Activated CD8-positive, alpha-beta memory T cell treated with anti-CD3 and anti-CD28 coated beads for 36 hours (primary cell): ENCODE measurements at regions not wholly inside any gene's neighbourhood (a gene's known extent, or its start where the extent isn't known, plus 50 kb on each side); places are given as distances from the start of the nearest gene placed in this dataset.

Experiments used
- CTCF ChIA-PET: fragments of 350-600 bp; sonication (Branson Sonifier 250); formaldehyde crosslinking; loops from one replicate; lab custom pipeline; 2021; ENCODE audit warnings: antibody characterized with exemption; lab: Charles Lee
- POLR2A ChIA-PET: fragments of 350-600 bp; sonication (Branson Sonifier 250); formaldehyde crosslinking; loops from one replicate; lab custom pipeline; 2021; ENCODE audit warnings: antibody characterized with exemption; lab: Charles Lee

- ChIA-PET POLR2A (interaction anchor here (1.3 to 7.0 kb wide), 6 partner anchors 12 to 123 kb away, joined by 3 to 56 read pairs (median 16); partner anchors contain the start of gene AKAP11), CTCF (interaction anchor here (0.9 to 1.5 kb wide), 3 partner anchors 10 to 44 kb away, joined by 3 to 4 read pairs (median 3); no protein-coding TSS in a partner anchor)
Measured at GRCh38 chr13:42394711-42395085, 122.7 kb downstream of the AKAP11 start.

DNA sequence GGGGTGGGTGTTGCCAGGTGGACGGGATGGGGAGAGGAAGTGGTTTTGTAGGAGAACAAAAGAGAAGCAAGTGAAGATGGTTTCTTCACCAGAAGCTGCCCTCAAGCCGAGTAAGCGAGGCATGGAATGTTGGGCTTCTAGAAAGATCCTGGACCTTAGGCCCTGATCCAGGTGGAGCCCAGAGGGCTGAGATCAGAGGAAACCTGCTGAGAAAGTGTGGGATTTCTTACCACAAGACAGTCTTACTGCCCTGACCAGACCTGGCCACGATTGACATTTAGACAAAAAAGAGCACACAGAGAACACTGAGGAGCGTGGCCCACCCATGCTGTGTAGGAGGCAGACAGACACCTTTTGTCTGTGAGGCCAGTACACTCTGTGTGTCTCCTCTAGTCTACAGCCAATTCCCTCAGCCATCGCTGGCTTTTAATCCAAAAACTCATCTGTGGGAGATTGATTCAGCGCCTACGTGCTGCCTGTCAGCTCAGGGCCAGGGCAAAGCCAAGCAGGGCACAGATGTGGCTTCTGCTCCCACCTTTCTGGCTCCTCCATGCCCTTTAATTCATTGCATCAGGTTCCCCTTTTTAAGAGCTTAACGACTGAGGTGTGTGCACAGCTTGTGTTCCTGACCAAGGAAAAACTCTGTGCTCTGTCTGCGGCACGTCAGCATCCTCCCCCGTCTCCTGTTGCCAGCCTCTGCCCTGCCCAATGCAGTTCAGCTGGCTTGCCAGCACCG is 123.3 kb downstream of the AKAP11 start:
- ChIA-PET CTCF (interaction anchor here (0.9 to 1.5 kb wide), 5 partner anchors 9 to 44 kb away, joined by 3 to 4 read pairs (median 3); no protein-coding TSS in a partner anchor), POLR2A (interaction anchor here (1.1 to 7.0 kb wide), 7 partner anchors 11 to 123 kb away, joined by 3 to 56 read pairs (median 15); partner anchors contain the start of gene AKAP11)

DNA sequence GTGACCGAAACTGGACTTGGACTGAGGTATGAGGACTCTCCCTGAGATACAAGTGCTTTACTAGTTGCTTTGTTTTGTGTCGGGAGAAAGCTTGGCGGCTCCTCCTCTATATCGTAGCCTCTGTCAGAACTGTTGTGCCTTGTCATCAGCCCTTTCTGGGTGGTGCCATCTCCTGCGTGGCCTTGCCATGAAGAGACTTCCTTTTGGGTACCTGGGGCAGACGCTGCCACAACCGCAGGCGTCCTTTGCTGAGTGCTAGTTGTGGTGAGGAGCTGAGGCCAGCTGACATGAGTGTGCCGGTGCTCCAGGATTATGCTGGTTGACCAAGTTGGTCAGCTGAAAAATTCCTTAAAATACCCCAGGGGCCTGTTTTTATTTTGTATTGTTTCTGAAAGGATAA is 124.5 kb downstream of the AKAP11 start:
- CTCF ChIA-PET = no interaction called here
- POLR2A ChIA-PET = interaction anchor here (1.0 to 7.0 kb wide), 9 partner anchors 10 to 595 kb away, joined by 3 to 56 read pairs (median 5); partner anchors contain the start of genes AKAP11 and EPSTI1

DNA sequence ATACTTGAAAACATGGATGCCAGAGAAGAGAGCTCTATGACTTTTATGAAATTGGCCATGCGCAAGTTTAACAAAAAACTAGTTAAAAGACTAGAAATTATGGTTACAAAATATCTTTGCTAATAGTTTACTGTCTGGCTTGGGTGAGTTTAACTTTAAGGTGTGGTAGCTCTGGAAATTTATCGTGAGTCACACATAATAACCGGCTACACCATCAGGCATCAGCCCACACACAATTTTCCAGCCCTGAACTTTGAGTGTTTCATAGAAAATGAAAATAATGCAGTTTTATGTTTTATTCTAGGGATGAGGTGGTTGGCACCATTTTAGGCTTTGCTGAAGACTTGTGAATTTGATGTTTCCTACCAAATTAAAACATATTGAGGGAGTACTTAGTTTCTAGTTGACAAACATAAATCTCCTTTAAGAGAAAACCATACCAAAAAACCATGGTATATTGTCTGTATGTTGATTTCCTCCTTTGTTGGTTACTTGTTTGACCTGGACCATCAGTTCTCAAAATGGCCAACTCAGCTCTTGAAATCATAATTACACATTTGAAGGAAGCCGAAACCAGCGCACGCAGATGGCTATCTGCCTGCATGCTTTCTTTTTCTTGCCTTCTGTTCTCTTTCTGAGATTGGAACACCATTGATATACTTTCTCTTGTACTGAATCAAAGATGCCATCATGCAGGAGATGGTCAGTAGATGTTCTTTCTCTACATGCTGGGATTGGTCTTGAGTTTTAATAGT is 125.1 kb downstream of the AKAP11 start:
- POLR2A ChIA-PET = interaction anchor here (1.0 to 7.0 kb wide), 9 partner anchors 9 to 595 kb away, joined by 3 to 56 read pairs (median 5); partner anchors contain the start of genes AKAP11 and EPSTI1
- CTCF ChIA-PET = no interaction called here

DNA sequence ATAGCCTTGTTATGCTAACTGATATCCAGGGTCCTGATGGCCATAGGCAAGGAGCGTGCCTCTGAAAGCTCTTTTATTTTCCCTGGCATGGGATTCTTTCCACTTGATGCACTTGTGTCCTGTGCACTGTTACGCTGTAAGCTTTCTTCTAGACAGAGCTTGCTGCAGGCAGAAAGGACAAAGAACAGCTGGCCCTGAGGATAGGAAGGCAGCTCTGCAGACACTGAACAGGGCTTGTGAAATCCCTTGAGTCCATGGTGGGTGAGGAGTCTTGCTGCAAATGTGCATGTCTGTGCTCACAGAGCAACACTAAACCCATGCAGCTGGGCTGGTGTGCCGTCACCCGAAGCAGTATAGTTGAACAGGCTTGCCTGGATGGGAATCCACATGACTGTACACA is 126.6 kb downstream of the AKAP11 start:
- ChIA-PET CTCF (no interaction called here), POLR2A (no interaction called here)

DNA sequence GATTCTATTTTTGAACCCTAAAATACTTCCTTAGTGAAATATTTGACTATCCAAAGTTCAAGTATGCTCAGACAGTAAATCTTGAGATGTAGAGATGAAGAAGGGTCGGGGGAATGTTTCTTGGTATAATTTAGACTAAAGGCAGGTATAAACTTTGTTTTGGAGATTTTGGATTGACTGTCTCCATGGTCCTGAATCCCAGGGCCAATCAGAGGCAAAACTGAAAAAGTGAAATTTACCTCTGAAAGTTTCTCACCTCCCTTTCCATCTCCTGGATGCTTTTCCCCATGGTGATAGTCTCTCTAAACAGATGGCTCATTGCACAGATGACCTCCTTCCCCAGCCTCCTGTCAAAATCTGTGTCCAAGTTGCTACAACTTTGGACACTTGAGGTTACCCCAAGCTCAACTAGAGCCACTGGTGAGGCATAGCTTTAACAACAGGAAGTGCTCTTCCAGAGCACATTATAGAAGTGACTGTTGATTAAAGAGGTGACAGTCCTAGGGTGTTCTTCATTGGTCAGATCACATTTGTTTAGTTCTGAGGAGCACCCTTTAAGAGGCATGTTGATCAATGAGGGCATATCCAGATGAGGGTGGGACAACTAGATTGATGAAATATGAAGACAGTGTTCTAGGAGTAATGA is 128.4 kb downstream of the AKAP11 start:
- POLR2A ChIA-PET = no interaction called here
- CTCF ChIA-PET = interaction anchor here (1.3 kb wide), 1 partner anchor 78 kb away, joined by 3 read pairs; no protein-coding TSS in a partner anchor

GRCh38 chr13:42401376-42401775 is 129.4 kb downstream of the AKAP11 start:
- ChIA-PET POLR2A (no interaction called here), CTCF (no interaction called here)

DNA sequence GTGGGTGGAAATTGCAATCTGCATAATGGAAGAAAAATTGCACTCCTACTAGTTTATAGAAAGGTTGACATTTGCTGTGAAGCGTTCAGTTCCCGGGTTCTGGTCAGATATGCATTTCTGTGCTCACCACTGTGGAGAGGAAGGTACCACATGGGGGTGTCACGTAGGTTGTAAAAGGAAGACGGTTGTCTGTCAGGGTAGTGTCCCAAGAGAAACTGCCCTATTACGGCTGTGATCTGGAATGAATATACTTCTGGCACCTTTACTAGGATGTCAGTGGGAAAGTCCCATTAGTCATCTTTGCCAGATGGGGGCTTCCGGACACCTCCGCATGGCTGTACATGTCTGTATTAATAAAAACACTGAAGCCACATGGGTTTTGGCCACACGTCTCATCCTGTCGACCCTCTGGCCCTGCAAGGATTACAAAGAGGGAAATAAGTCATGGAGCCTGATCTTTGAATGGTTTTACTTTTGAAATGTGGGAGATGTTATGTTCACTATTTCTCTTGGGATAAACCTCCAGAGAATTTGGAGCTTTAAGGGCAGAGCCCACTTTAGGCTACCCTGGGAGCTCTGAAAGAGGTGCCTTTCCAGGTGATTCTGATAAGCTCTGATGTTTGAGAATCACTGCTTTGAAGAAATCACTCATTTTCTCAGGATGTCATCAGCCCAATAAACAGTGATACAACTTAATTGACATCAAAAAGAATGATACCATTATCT is 133.9 kb downstream of the AKAP11 start:
- ChIA-PET POLR2A (interaction anchor here (0.6 to 1.9 kb wide), 3 partner anchors 11 to 50 kb away, joined by 5 to 40 read pairs (median 9); no protein-coding TSS in a partner anchor), CTCF (interaction anchor here (1.1 to 1.5 kb wide), 3 partner anchors 11 to 50 kb away, joined by 3 to 4 read pairs (median 3); no protein-coding TSS in a partner anchor)

DNA sequence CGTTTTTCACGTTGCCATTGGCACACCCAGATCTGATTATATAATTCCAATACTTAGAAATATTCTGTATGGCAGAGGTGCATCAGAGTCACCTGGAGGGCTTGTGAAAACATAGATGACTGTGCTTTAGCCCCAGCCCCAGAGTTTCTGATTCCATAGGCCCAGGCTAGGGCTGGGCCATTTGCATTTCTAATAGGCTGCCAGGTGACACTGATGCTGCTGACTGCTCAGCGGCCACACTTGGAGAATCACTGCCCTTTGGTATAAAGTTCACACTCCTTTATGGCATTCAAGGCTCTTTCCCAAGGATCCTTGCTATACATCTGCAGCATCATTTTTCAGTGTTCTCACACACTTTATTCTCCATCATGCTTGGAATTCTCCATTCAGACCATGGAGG is 137.1 kb downstream of the AKAP11 start:
- ChIA-PET POLR2A (interaction anchor here (1.2 kb wide), 1 partner anchor 13 kb away, joined by 3 read pairs; no protein-coding TSS in a partner anchor), CTCF (no interaction called here)

DNA sequence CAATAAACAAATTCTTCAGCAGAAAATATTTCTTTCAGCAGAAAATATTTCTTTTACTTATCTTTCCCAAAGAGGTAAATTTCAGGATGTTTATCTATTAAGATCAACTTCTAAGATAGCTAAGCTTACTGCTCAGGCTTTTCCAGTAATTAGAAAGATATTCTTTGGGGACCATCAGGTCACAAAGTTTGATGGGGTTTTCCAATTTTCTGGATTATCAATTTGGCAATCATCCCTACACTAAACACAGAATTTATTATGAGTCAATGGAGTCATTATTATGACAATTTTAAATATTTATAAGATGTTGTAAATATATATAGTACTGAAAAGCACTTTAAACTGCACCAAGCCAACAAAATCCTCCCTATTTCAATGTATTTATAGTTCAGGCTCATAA is 137.6 kb downstream of the AKAP11 start:
- CTCF ChIA-PET = no interaction called here
- POLR2A ChIA-PET = interaction anchor here (1.2 kb wide), 1 partner anchor 13 kb away, joined by 3 read pairs; no protein-coding TSS in a partner anchor

- POLR2A ChIA-PET = no interaction called here
- CTCF ChIA-PET = interaction anchor here (0.6 kb wide), 1 partner anchor 17 kb away, joined by 3 read pairs; no protein-coding TSS in a partner anchor
Measured at GRCh38 chr13:42412812-42413483, 141.0 kb downstream of the AKAP11 start.

- POLR2A ChIA-PET = no interaction called here
- CTCF ChIA-PET = no interaction called here
Measured at GRCh38 chr13:42413484-42413815, 141.5 kb downstream of the AKAP11 start.

DNA sequence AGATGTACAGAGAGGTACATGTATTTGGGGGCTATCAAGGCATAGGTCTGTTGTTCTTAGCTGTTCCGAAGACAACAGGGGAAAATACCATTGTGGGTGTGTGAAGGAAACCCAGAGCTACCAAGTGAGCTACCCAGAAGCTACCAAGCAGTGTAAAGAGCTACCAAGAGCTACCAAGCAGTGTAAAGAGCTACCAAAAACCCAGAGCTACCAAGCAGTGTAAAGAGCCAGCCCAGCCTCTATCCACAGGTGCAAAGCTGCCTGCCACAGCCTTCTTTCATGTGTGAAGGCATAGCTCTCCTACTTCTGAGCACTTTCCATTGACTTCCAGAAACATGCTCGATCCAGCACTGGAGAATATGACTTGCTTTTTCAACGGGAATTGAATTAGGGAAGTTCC is 145.7 kb downstream of the AKAP11 start:
- CTCF ChIA-PET = no interaction called here
- POLR2A ChIA-PET = no interaction called here

- CTCF ChIA-PET = no interaction called here
- POLR2A ChIA-PET = no interaction called here
Measured at GRCh38 chr13:42418184-42418583, 146.2 kb downstream of the AKAP11 start.

DNA sequence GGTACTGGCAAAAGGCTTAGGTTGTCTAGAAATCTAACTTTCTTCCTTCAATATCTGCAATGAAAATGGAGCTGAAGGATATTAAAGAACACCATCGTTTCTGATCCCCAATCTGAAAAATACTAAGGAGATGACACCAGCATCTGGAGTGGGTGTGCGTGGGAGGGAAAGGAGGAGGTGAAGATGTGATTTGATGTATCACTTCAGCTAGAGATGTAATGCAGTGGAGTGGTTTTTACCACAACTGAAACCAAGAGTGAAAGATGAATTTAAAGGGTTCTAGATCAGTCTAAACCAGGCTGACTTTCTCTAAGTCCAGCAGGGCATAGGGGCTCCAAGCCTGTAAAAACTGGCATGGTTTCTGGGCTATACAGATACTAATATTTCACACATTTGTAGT is 148.4 kb downstream of the AKAP11 start:
- ChIA-PET POLR2A (interaction anchor here (0.6 kb wide), 1 partner anchor 51 kb away, joined by 3 read pairs; no protein-coding TSS in a partner anchor), CTCF (no interaction called here)

GRCh38 chr13:42422681-42423080 is 150.7 kb downstream of the AKAP11 start:
- POLR2A ChIA-PET = no interaction called here
- CTCF ChIA-PET = no interaction called here

DNA sequence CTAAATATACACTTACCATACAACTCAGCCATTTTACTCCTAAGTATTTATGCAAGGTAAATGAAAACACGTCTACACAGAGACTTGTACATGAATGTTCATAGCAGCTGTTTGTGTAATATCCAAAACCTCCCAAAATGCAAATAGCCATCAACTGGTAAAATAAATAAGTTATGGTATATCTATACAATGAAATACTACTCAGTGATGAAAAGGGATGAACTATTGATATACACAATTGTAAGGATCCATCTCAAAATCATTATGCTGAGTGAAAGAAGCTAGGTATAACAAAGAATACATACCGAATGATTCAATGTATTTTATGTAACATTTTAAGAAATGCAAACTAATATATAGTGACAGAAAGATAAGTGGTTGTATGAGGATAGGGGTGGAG is 149.8 kb upstream of the TNFSF11 start:
- ChIA-PET CTCF (no interaction called here), POLR2A (no interaction called here)

DNA sequence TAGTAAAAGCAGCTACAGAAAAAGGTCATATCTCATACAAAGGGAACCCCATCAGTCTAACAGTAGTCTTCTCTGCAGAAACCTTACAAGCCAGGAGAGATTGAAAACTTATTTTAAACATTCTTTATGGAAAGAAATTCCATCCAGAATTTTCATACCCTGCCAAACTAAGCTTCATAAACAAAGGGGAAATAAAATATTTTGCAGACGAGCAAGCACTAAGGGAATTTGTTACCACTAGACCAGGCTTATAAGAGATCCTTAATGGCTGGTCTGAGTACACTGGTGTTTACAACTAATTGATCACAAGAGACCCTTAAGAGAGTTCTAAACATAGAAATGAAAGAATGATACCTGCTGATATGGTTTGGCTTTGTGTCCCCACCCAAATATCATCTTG is 128.6 kb upstream of the TNFSF11 start:
- ChIA-PET CTCF (no interaction called here), POLR2A (no interaction called here)
